GM19372 (cell line): ENCODE measurements at regions not wholly inside any gene's neighbourhood (a gene's known extent, or its start where the extent isn't known, plus 50 kb on each side); places are given as distances from the start of the nearest gene placed in this dataset.
"Not testable (repeated sequence)": the region's sequence is repeated elsewhere in the genome, so short reads cannot be mapped to it uniquely, and the experiment has no call there.

Experiments used
- ATAC-seq: cut with Tn5 transposase; IDR thresholded peaks from one replicate; pipeline ENCODE4 v1.9.1; 2021; ENCODE audit warnings: mild to moderate bottlenecking, low read depth, moderate library complexity; ENCODE audit not compliant: unreplicated experiment

DNA sequence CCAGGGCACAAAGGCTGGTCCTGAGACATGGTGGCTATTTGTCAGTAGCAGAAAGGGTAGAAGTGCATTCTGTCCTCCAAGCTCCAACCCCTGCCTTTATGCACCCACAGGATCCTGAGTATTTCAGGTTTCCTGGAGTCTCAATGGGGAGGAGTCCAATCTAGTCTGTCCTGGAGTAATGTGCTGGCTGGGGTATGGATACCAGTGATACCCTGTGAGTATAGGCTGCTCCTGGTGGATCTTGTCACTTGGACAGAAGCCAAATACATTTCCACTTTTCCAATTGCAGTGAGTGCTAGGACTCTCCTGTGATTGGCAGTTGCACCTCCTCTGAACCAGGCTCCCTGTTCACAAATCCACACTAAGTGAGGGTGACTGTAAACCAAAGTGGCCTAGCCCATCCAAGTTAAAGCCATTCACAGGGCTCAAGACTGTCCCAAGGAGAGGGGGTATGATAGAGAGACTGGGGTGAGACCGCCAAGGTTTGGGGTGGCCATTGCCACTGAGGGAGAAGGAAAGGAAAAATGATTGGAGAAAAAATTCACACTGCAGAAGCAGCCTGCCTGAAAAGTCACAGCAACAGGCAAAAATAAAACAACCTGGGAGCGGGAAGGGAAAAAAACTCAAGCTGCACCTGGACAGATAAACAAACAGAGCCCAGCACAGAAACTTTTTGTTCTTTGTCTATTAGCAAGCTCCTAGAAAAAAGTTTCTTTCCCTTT is 163.4 kb upstream of the ETV3 start:
- no peak for ATAC-seq

DNA sequence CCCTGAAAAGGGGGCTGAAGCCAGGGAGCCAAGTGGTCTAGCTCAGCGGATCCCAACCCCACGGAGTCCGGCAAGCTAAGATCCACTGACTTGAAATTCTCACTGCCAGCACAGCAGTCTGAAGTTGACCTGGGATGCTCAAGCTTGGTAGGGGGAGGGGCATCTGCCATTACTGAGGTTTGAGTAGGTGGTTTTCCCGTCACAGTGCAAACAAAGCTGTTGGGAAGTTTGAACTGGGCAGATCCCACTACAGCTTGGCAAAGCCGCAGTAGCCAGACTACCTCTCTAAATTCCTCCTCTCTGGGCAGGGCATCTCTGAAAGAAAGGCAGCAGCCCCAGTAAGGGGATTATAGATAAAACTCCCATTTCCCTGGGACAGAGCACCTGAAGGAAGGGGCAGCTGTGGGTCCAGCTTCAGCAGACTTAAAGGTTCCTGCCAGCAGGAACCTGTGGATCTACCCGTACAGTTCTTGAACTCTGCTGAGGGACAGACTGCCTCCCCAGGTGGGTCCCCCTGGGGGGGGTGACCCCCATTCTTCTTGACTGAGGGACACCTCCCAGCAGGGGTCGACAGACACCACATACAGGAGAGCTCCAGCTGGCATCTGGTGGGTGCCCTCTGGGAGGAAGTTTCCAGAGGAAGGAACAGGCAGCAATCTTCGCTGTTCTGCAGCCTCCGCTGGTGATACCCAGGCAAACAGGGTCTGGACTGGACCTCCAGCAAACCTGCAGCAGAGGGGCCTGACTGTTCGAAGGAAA is 156.4 kb upstream of the ETV3 start:
- not testable (repeated sequence) for ATAC-seq

DNA sequence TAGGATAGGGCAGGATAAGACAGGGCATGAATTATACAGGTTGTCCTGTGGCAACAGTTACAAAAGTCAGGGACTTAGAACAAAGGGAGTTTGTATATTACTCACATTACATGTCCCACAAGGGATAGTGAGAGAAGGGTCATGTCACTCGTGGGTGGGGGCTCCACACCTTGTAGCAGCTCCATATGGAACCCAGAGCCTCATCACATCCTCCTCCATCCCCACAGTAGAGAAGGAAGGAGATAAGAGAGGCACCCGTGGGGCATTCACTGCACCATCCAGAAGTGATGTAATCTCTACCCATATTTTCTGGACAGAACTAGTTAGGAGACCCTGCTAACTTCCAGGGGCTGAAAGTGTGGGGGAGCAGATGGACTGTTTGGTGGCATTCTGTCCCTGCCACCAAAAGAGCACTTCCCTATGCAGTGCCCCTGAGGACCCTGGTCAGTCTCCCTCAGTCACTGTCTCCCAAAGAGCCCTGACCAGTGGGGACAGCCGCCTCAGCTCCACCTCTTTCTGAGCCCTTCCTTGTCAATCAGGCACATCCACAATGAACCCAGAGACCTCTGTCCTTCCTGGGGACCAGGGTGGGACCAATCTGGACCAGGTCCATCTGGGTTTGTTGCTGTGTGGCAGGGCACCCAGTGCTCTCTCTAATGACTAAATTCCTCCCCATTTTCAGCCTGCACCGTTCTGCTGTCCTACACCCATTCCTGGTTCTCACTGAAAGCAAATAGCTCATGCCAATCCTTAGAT is 154.8 kb upstream of the ETV3 start:
- no peak for ATAC-seq

GRCh38 chr1:157292302-157292701 is 154.1 kb upstream of the ETV3 start:
- ATAC-seq: no peak

DNA sequence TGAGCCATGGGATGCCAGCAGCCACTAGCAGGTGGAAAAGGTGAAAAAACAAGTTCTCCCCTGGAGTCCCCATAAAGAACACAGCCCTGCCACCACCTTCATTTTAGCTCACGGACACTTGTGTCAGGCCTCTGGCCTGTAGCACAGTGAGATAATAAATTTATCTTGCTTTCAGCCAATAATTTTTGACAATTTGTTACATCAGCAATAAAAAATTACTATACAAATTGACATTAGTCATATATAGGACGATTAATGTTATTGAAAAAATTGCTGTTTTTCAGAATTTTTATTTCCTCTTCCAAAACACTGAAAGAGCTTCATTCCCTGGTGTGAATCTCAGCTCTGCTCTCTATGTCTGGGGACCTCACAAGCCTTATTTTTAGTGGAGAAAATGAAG is 152.9 kb upstream of the ETV3 start:
- no peak for ATAC-seq

DNA sequence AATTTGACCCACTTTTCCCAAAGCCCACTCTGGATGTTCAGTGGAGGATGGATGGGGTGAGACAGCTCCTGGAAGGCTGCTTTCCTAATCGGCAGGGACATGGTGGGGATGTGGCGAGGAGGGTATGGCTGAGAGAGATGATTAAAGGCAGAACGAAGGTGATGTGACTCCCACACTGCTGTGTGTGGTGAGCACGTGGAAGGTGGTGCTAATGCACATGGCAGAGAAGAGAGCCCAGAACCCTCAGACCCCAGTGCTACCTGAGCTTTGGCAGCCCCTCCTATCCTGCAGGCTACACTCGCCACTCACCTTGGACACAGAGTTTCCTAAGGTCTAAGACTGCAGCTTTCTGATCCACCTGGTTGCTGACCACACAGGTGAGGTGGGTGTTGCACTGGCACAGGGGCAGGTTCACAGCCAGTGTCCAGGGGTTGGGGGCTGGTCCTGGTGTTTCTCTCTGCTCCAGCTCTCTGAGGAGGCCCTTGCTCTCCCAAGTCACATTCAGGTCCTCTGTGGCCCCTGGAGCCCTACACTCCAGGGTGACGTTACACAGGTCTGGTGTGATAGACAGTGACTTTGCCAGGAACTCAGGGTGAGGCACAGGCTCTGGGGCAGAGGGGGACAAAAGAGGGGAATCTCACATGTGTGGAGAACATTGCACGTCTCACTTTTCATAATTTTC is 151.4 kb upstream of the ETV3 start:
- no peak for ATAC-seq

GRCh38 chr1:157288996-157289395 is 150.8 kb upstream of the ETV3 start:
- no peak for ATAC-seq

DNA sequence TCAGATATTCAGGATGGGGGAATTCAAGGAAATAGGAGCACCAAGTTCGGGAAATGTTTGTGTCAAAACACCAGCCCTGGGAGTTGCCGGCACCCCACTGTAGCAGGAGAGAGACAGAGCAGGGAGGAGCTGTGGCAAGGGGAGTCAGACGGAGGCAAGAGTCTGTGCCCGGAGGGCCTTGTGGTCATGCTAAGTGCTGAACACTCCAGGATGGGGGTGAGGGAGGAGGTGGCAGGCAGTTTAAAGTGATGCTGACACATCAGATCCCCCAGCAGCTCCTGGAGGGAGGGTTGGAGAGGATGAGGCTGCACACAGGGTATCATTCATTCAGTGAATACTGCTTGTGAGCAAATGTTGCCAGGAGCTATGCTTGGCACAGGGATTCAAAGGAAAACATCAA is 150.3 kb upstream of the ETV3 start:
- no peak for ATAC-seq

DNA sequence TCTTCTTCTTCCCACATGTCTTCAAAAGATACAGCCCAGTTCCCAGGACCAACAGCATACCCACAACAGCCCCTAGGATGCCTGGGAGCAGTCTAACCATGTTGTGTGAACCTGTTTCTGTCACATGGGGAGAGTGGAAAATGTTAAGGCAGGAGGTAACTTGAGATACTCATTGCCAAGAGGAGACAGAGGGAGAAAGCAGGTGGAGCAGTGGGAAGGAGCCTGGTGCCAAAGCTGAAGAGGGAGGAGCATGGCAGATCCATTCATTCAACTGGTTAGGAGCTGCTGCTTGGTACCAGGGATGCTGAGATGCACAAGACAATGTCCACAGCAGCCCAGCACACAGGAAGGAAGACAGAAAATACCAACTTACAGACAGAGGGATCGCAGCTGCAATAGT is 149.8 kb upstream of the ETV3 start:
- no peak for ATAC-seq

DNA sequence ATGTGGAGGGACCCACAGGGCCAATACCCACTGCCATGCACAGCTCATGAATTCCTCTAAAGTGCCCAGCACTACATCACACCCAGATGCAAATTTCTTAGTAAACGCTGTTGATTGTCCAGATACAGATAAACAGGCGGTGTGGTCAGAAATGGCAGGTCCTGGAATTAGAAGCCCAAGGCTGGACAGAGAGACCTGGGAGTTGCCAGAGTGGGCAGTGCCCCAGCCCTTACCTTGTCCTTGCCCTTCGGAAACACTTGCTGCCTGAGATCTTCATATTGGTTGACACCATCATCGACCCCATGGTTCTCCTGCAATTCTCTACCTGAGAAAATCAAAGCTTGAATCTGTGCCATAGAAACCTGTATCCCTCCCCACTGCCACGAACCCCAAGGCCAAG is 149.3 kb upstream of the ETV3 start:
- ATAC-seq: no peak

DNA sequence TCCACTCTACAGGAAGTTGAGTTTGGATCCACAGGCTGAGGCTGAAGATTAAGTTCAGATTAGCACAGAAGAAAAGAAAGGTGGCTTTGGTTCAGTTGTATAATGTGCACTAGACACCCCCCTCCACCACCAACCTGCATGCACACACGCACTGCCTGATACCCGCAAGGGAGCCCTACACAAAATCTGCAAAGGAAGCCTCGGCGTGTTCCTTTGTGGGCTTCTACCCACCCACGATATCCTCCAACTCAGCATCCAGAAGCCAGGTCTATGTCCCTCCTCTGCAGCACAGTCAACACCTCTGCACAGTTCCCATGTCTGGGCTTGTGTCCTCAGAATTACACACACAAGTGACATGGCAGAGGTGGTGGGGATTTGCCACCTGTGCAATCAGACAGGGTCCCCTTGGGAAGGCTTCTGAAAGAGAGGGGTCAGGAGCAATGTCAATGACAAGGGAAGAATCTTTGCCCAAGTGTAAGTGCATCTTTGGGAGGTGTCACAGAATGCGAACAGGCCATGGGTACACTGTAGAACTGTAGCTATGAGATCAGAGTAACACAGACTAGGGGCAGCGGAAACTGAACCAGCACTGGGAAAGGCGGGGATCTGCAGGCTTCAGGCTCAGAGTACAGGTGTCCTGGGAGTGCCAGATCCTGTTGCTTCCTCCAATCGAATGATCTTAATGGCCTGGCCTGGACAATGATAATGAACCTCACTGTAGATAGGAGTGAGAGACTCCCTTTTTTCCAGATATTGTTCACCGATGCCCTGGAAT is 148.6 kb upstream of the ETV3 start:
- no peak for ATAC-seq

- no peak for ATAC-seq
These were observed 147.9 kb upstream of the ETV3 start for GRCh38 chr1:157286096-157286495.

- no peak for ATAC-seq
These were observed 146.3 kb upstream of the ETV3 start for GRCh38 chr1:157284451-157284850.

DNA sequence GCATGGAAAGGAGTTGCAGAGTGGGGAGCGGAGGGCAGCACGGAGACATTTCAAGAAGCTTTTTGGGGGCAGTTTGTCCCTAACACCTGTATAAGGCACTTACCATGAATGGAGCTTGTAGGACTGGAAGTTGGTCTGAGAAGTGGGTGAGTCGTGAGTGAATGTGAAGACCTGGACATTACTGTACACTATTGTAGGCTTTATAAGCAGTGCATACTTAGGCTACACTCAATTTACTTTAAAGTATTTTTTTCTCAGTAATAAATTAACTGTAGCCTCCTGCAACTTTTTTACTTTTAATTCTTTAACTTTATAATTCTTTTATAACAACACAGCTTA is 141.6 kb upstream of the ETV3 start:
- no peak for ATAC-seq

DNA sequence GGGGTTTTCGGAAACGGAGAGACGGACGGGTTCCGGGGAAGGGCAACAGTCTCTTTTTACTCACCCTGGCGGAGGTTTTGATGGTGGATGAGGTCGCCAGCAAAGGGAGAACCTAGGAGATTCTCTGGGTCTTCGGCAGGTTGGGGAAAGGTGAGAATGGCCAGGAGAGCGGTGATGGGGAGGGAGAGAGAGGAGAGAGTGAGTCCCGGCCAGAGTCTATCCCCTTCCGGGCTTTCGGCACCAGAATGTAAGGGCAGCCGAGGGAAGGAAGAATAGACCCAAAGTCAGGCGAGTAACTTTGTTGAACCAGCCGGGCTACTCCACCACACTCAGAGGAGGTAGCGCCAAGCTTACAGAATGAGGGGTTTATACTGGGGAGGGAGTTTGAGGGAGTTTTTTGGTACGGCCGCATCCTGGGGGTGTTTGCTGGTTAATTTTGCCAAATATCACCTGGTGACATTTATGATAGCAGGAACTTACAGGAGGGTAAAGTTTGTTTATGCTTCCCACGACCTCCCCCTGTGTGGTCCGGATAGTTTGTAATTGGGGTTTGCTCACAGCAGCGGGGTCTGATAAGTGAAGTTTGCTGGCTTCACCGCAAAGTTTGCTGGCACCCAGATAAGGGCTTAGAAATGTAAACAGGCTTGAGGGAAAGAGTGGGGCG is 141.1 kb upstream of the ETV3 start:
- ATAC-seq: no peak

DNA sequence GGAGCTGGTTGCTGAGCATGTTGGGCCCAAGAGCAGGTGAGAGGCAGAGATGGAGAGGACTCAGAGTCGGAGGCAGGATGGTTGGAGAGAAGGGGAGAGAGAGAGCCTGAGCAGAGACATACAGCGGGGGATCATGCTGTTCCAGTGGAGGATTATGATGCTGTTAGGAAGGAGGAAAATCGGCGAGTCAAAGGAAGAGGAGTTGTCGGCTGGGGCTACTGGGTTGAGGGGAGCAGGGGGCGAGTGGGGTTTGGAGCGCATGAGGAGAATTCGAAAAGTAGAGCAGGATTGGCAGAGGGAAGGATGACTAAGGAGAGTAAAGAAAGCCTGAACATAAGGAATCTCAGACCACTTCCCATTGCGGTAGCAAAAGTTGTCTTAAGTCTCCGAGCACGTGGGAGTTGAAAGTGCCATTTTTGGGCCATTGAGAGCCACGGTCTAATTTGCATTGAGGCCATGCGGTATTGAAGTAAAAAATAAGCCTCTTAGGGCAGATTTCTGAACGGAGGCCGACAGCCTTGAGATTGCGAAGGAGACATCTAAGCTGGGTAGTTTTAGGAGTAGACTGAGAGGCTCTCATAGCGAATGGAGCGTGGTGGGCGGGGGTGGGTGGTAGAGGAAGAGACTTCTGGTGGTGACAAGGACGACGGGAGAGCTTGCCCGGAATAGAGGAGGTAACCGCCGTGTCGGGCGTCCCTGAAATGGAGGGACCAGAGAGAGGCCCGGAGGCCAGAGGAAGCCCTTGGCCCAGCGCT is 140.4 kb upstream of the ETV3 start:
- ATAC-seq: no peak

DNA sequence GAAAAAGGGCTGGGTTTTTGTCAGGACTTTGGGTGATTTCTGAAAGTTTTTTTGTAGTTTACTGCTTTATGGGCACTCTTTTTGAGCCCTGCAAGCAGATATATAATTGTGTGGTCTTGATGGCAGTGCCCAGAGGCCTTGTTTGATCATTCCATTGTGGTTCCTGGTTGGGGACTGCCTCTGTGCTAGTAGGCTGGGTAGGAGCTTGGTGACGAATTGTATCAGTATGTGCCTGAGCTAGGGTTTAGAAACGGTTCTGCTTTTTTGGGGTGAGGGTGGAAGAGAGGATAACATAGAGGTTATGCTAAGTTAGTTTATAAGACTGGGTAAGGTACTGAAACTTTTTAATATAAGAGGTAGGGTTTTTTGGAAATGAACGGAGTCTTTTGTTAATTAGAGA is 139.7 kb upstream of the ETV3 start:
- no peak for ATAC-seq

DNA sequence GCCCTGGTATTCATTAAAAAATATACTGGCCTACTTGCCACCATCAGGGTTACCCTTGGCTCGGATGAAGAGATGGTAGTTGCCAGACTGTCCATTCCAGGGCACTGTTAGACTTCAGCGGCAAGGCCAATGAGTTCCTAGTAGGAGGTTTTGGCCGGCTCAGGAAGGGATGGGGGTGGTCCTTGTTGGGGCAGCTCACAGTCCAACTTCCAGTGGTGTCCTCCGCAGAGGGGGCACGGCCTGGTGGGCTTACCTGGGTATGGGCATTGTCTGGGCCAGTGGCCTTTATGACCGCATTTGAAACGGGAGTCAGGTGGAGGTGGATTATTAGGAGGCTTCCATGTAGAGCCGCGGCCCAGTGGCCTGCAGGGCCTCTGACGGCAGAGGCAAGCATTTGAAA is 139.1 kb upstream of the ETV3 start:
- no peak for ATAC-seq
